ENCODE measurements at regions not wholly inside any gene's neighbourhood (a gene's known extent, or its start where the extent isn't known, plus 50 kb on each side); places are given as distances from the start of the nearest gene placed in this dataset.

DNA sequence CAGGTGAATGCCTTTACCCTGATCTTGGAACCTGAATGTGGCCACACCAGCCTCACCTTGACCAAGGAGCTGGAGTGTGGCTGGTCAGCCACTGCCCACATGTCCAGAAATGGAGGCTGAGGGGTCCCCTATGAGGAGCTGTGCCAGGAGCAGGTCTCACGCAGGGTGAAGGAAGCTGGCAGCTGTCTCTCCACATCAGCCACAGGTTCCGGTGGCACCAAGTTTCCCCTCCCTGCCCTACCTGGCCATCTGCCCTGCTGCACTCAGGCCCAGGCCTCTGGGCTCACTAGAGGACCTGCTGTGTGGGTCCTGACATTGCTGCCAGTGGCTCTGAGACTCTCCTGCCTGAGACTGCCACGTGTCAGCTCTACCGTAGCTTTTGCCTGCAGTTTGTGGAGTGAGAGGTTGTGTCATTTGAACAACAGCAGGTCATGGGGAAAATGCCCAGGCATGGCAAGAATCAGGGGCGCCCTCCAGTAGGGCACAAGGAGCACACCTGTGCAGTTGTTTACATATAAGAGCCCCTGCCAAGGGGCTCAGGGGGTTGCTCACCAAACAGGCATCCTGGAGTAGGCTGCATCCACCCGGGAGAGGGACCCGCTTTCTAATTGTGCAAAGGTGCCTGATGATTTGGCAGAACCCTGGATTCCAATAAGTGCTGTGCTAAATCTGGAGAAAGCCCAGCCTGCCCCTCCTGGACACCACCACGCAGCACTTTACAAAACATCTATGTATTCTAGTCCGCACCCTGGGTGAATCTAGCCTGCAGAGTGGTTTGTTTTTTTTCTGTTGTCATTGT is 258.5 kb upstream of the TLE3 start:
- TF ChIP-seq, protein P1, sequence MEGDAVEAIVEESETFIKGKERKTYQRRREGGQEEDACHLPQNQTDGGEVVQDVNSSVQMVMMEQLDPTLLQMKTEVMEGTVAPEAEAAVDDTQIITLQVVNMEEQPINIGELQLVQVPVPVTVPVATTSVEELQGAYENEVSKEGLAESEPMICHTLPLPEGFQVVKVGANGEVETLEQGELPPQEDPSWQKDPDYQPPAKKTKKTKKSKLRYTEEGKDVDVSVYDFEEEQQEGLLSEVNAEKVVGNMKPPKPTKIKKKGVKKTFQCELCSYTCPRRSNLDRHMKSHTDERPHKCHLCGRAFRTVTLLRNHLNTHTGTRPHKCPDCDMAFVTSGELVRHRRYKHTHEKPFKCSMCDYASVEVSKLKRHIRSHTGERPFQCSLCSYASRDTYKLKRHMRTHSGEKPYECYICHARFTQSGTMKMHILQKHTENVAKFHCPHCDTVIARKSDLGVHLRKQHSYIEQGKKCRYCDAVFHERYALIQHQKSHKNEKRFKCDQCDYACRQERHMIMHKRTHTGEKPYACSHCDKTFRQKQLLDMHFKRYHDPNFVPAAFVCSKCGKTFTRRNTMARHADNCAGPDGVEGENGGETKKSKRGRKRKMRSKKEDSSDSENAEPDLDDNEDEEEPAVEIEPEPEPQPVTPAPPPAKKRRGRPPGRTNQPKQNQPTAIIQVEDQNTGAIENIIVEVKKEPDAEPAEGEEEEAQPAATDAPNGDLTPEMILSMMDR (IDR thresholded peaks at IDR 0.05; ENCODE audit: low read depth, low read length, poor library complexity, severe bottlenecking): no peak
- no peak for TF ChIP-seq EZH2phosphoT487 (IDR thresholded peaks at IDR 0.05; ENCODE audit: borderline replicate concordance, low read length)
